Memory B cell (primary cell): ENCODE measurements at regions not wholly inside any gene's neighbourhood (a gene's known extent, or its start where the extent isn't known, plus 50 kb on each side); places are given as distances from the start of the nearest gene placed in this dataset.

Experiments
- ATAC-seq: fragments of 150-1000 bp; cut with Tn5 transposase; 2 replicates; pipeline ENCODE4 v1.10.0; 2021; ENCODE audit warnings: low read depth, mild to moderate bottlenecking, moderate library complexity
- DNase-seq, 2 donors: peaks; one replicate each; pipeline ENCODE4 v3.0.0; 2022; ENCODE audit warnings: low spot score in 2 of 2
- H3K27ac Mint-ChIP-seq: one replicate; pipeline ENCODE4 v1.8.0; 2022; ENCODE audit warnings: mild to moderate bottlenecking, moderate library complexity, mixed read lengths
- H3K27me3 Mint-ChIP-seq: one replicate; pipeline ENCODE4 v1.8.0; 2022; ENCODE audit warnings: mixed read lengths
- H3K36me3 Mint-ChIP-seq: one replicate; pipeline ENCODE4 v1.8.0; 2022; ENCODE audit warnings: mild to moderate bottlenecking, mixed read lengths
- H3K4me1 Mint-ChIP-seq: one replicate; pipeline ENCODE4 v1.8.0; 2022; ENCODE audit warnings: mixed read lengths
- H3K4me3 Mint-ChIP-seq: one replicate; pipeline ENCODE4 v1.8.0; 2022; ENCODE audit warnings: mild to moderate bottlenecking, moderate library complexity, mixed read lengths
- H3K9me3 Mint-ChIP-seq: one replicate; pipeline ENCODE4 v1.8.0; 2022; ENCODE audit warnings: mixed read lengths

DNA sequence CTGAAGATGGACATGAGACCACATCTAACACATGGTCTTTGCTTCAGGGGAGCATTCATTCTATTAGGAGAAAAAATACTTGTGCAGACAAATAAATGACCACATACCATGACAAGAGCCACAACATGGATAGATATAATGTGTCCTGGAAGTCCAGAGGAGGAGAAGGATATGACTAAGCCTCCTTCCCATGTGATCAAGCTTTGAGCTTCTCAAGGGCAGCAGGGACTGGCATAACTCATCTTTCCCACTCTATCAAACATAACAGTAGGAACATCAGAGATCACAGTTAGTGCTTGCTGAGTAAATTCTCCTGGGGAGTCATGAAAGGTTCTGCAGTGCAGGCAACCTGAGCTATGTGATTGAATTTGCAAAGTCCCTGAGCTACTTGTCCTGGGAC lies 86.0 kb upstream of the LPP start:
- H3K27me3 Mint-ChIP-seq = no peaks in the 10 kb centered on the region
- H3K9me3 Mint-ChIP-seq = no peaks in the 10 kb centered on the region
- DNase-seq (no peak), ATAC-seq (no peak)
- no peak overlapping the region for H3K27ac Mint-ChIP-seq
- no peaks in the 10 kb centered on the region for H3K36me3 Mint-ChIP-seq
- no peak overlapping the region for H3K4me3 Mint-ChIP-seq
- no peaks in the 10 kb centered on the region for H3K4me1 Mint-ChIP-seq

DNA sequence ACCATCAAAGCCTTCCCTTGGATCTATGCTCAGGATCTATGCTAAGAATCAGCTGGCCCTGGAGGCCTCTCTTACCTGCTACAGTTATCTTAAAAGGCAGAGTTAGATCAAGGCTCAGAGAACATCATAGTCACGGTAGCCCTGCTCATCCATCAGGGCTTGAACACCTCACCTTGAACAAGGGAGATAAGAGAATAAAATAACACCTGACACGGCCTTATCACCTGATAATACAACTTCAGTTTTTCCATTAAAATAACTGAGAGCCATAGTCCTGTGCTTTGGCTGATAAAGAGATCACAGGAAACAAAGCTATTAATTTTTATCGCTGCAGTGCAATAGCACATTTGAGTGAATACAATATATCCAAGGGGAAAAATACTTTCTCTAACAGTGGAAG lies 85.6 kb upstream of the LPP start:
- ATAC-seq (no peak), DNase-seq (no peak)
- Mint-ChIP-seq H3K4me3 (no peak overlapping the region), H3K27ac (no peak overlapping the region), H3K36me3 (no peaks in the 10 kb centered on the region), H3K9me3 (no peaks in the 10 kb centered on the region), H3K4me1 (no peaks in the 10 kb centered on the region), H3K27me3 (no peaks in the 10 kb centered on the region)

DNA sequence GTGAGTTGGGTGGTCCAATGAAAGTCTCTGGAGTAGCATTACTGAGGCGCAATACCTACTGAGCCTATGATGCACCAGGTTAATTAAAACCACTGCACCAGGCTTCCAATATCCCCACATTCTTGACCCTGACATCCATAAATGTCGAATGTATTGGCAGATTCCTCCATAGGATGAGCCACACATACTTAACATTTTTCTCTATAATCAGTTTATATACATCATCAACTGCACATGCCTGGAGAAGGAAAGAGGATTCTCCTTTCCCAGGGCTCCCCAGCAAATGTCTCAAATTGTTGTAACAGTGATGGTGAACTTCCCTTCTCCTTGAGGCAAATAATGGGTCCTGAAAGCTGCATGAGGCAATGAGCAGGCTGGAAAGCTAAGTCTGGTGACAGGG lies 82.3 kb upstream of the LPP start:
- DNase-seq (no peak), ATAC-seq (no peak)
- Mint-ChIP-seq H3K27me3 (no peaks in the 10 kb centered on the region), H3K9me3 (no peaks in the 10 kb centered on the region), H3K36me3 (no peaks in the 10 kb centered on the region), H3K4me3 (no peak overlapping the region), H3K4me1 (no peaks in the 10 kb centered on the region), H3K27ac (no peak overlapping the region)

DNA sequence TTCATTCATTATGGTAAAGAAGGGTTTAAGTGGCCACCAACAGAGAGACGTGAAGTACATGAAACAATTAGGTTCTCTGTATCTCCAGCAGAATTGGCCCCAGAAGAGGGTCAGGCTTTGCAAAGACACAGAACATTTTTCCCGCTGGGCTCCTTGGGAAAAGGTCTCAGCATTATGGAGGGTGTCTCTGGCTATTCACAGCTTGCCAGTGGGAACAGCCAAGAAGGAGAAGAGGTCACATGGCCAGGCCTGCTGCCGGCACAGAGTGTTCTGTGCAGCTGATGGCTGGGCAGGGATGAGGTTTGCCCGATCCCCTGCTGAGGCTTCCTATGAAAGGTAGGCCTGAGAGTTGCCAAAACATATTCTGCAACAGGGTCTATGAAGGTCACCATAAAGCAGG lies 77.8 kb upstream of the LPP start:
- Mint-ChIP-seq H3K36me3 (peaks cover 4% of the 10 kb centered on the region), H3K4me3 (no peak overlapping the region), H3K4me1 (no peaks in the 10 kb centered on the region), H3K9me3 (peaks cover 4% of the 10 kb centered on the region), H3K27me3 (no peaks in the 10 kb centered on the region), H3K27ac (no peak overlapping the region)
- DNase-seq = no peak
- ATAC-seq = no peak

DNA sequence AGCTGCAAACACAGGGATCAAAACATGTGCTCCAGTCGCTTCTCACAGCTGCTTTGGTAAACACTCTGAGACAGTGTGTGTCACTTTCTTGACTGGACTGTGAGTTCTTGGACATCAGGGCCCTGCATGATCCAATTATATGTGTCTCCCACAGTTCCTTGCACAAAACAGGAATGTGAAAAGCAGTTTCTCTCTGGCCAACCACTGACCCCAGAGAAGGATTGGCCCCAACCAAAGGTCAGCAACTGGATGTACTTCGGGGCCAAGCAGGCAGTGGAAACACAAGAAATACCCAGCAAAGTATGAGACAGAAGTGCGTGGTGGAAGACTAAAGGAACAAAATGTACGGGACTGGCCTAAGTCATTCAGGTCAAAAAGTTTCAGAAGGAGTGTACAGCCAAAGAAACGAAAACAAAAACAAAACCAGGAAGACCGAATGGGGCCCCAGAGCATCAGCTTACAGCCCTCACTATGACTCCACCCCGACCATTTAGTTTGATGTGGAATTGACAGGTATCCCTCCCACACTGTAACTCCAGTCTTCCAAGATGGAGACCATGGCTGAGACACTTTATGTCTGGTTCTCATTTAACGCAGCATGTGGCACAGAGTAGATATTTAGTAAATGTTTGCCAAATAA lies 76.7 kb upstream of the LPP start:
- no peaks in the 10 kb centered on the region for H3K4me1 Mint-ChIP-seq
- H3K27ac Mint-ChIP-seq = no peak overlapping the region
- H3K27me3 Mint-ChIP-seq = no peaks in the 10 kb centered on the region
- peaks cover 4% of the 10 kb centered on the region for H3K9me3 Mint-ChIP-seq
- no peak for ATAC-seq
- no peak for DNase-seq
- H3K4me3 Mint-ChIP-seq = no peak overlapping the region
- peaks cover 4% of the 10 kb centered on the region for H3K36me3 Mint-ChIP-seq

DNA sequence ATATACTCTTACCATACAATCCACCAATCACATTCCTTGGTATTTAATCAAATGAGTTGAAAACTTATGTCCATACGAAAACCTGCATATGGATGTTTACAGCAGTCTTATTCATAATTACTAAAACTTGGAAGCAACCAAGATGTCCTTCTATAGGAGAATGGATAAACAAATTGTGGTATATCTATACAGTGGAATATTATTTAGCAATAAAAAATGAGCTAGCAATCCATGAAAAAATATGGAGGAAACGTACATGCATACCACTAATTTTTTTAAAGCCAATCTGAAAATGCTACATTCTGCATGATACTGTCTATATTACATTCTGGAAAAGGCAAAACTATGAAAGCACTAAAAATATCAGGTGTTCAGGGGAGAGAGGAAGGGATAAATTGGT lies 73.9 kb upstream of the LPP start:
- Mint-ChIP-seq H3K27me3 (peaks cover 2% of the 10 kb centered on the region), H3K4me3 (no peak overlapping the region), H3K27ac (no peak overlapping the region), H3K4me1 (peaks cover 4% of the 10 kb centered on the region), H3K36me3 (peaks cover 4% of the 10 kb centered on the region), H3K9me3 (peaks cover 4% of the 10 kb centered on the region)
- DNase-seq = no peak
- no peak for ATAC-seq

DNA sequence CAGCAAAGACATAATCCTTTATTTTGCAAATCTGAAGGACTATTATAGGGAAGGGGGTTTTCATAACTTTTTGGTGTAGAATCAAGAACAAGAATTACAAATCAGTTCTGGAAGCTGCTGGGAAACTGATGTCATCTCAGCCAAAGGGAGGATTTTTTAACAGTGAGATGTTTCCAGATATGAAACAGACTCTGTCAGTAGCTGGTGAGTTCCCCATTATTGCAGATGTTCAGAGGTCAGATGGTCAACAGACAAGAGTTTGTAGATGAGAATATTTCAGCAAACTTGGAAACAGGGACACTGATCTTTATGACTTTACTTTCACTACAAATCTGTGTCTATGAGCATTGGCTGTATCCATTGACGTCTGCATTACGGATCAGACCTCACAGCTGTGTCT lies 71.9 kb upstream of the LPP start:
- ATAC-seq = no peak
- peaks cover 2% of the 10 kb centered on the region for H3K27me3 Mint-ChIP-seq
- H3K36me3 Mint-ChIP-seq = peaks cover 4% of the 10 kb centered on the region
- no peak for DNase-seq
- H3K9me3 Mint-ChIP-seq = peaks cover 4% of the 10 kb centered on the region
- no peak overlapping the region for H3K27ac Mint-ChIP-seq
- peaks cover 14% of the 10 kb centered on the region for H3K4me1 Mint-ChIP-seq
- no peak overlapping the region for H3K4me3 Mint-ChIP-seq

DNA sequence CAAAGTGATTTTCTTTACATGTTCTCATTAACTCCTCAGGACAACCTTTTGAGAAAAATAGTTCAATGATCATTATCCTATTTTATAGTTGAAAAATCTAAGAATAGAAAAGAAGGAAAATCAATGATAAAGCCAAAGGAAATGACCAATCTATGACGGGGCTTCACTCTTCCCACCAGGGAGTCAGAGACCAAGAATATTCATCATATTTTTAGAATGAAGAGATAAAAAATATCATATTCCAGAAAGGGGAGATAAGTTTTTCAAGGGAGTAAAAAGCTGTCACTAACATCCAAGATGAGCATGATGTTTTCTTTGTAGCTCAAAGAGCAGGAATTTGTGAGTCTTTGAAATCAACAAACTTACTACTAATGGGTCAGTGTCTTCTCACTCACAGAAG lies 71.5 kb upstream of the LPP start:
- Mint-ChIP-seq H3K27ac (no peak overlapping the region), H3K36me3 (peaks cover 4% of the 10 kb centered on the region), H3K27me3 (peaks cover 2% of the 10 kb centered on the region), H3K4me1 (peaks cover 14% of the 10 kb centered on the region), H3K4me3 (no peak overlapping the region), H3K9me3 (peaks cover 4% of the 10 kb centered on the region)
- no peak for ATAC-seq
- no peak for DNase-seq

DNA sequence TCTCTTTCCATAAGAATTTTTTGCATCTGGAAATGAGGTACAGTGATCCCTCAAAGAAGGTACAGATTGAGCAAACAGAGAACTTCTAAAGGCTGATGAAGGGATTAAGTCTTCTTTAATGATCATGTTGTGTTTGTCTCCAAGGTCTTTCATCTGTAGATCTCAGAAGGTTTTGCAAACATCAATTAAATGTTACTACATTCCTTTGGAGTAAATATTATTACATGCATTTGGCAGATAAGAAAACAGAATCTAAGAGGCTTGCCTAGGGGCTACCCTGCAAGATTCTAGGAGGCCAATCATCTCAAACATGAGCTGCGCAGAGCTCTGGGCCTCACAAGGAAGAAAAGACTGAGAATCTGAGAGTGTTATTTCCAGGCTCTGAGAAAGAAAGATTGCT lies 70.9 kb upstream of the LPP start:
- Mint-ChIP-seq H3K27ac (no peak overlapping the region), H3K4me1 (peaks cover 14% of the 10 kb centered on the region), H3K36me3 (peaks cover 4% of the 10 kb centered on the region), H3K27me3 (peaks cover 2% of the 10 kb centered on the region), H3K9me3 (peaks cover 4% of the 10 kb centered on the region), H3K4me3 (no peak overlapping the region)
- DNase-seq (no peak), ATAC-seq (no peak)

DNA sequence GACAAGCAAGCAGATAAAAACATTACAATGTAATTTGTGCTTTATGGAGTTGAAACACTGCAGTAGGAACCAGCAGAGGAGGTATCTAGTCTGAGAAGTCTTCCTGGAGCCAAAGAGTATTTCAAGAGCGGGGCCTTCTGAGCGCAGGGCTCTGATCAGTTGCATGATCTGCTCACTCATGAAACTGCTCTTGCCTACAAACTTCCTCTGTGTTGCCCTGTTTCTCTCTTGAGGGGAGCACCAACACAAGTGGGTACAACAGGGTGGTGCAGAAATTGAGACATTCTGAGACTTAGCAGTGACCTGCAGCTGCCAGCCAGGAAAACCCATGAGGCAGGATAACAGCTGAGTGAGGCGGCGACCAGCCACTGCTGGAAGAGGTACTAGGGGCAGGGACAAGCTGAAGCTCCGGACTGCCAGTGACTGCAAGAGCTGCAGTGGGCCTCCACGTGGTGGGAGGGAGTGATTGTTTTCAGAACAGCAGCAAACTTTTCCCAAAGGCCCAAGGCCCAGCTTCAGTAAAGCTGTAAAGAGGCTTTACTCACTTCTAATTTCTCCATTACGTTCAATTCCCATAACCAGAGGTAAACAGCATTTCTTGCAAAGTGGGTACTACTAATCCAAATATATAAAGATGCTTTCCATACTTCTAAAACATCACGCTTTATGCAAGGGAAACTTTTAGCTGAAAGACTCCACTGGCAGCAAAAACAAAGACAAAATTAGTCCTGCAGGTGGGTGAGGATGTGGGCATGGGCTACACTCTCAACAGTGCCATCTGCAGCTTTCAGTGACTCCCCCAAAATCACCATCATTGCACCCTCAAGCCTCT lies 69.0 kb upstream of the LPP start:
- Mint-ChIP-seq H3K4me1 (peaks cover 17% of the 10 kb centered on the region), H3K27ac (no peak overlapping the region), H3K9me3 (peaks cover 4% of the 10 kb centered on the region), H3K4me3 (no peak overlapping the region), H3K36me3 (peaks cover 2% of the 10 kb centered on the region), H3K27me3 (peaks cover 6% of the 10 kb centered on the region)
- DNase-seq = no peak
- no peak for ATAC-seq

DNA sequence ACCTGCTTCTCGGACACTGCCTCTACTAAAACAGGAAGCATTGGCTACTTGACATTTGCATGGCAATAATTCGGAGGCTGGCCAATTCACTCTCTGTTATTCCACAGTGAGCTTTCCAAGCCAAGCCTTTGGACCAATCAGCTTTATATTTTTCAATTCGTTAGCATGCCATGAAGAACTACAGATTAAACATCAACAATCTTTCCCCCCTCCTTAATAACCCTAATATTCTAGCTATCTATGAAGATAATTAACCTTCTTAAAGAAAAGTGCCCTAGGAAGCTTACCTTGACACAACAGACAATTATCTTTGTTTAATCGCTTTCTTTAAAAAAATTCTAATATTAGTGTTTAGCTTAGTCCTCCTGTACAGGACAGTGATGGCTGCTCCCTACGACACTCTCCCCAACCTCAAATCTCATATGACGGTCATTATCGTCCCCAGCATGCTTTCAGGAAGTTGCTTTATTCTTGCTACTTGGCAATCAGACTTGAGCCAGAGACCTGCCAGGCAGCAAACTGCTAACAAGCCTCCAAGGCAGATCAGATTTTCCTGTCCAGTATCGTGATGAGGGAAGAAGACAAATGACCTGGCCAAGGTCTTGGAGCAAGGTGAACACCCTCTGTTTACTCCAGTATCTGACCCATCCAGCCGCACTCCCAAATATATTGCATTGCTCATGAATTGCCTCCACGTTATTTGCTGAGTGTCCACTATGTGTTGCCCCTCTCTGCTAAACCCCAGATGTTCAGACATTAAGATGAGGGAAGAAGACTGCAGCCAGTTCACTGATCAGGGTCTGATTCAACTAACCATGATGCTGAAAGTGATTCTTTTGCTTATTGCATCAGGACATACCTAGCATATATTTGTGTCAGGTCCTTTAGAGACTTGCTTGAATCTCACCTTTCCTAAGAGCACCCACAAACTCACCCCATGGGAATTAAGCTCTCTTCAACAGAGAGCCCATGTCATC lies 68.1 kb upstream of the LPP start:
- peaks cover 17% of the 10 kb centered on the region for H3K4me1 Mint-ChIP-seq
- ATAC-seq = no peak
- no peak overlapping the region for H3K27ac Mint-ChIP-seq
- H3K4me3 Mint-ChIP-seq = no peak overlapping the region
- no peaks in the 10 kb centered on the region for H3K36me3 Mint-ChIP-seq
- H3K9me3 Mint-ChIP-seq = no peaks in the 10 kb centered on the region
- H3K27me3 Mint-ChIP-seq = peaks cover 8% of the 10 kb centered on the region
- no peak for DNase-seq

DNA sequence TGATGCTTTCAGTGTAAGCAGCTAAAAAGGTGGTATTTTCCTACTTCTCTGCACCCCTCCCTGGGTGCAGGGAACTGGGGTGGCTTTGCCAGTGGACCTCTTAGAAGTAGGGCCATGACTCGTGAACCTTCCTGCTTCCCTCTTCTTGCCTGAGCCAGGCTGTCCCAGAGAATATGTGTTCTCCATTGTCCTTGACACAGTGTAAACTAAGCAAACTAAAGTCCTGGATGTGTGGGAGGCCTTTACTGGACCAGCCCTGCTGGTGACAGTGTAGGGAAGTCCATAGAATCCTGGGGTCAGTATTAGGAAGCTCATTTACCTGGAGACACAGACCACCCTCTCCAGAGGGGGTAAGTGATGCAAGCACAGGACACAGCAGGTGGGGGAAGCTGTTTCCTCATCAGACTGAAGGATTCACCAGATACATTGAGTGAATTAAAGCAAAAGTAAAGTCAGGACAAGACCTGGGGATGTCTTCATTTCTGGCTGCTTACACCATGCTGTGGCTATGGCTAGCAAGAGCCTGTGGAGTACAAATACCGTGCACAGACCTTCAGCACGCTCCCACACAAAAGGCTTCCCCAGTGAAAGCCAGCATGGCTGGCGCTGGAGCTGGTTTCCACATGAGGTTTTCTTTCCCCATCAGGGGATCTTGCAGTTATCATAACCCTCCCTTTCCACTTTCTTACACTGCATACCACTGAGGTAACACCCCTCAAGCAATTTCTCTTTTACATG lies 64.8 kb upstream of the LPP start:
- peaks cover 20% of the 10 kb centered on the region for H3K4me1 Mint-ChIP-seq
- H3K27ac Mint-ChIP-seq = no peak overlapping the region
- H3K4me3 Mint-ChIP-seq = no peak overlapping the region
- peaks cover 11% of the 10 kb centered on the region for H3K27me3 Mint-ChIP-seq
- no peaks in the 10 kb centered on the region for H3K36me3 Mint-ChIP-seq
- no peaks in the 10 kb centered on the region for H3K9me3 Mint-ChIP-seq
- DNase-seq (no peak), ATAC-seq (no peak)

DNA sequence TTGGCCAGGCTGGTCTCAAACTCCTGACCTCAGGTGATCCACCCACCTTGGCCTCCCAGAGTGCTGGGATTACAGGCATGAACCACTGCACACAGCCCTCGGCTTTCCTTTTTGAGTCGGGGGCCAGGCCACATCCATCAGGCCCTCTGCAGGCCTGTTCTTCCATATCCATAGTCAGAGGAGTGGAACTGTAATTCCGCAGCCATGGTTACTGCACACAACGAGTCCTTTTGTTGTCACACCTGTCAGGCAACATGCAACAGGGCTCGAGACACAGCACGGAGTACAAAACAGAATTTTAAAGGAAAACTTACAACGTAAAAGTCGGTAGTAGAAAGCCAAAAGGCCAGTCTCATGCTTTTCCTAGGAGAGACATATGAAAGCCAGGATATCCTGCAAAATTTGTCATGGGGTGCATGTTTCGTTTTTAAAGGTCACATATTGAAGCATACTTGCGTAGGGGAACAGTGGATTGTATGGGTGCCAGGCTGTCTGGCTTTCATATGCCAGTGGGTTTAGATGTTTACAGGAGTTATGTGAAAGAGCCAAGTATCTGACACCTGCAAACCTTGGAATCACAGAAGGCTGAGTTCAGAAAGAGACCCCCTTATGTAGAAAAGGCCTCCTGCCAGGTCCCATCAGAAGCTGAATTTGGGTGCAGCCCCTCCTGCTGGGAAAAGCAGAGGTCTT lies 63.2 kb upstream of the LPP start:
- no peak for DNase-seq
- peaks cover 9% of the 10 kb centered on the region for H3K27me3 Mint-ChIP-seq

More for the DNA sequence above, 63.2 kb upstream of the LPP start:
- H3K36me3 Mint-ChIP-seq = no peaks in the 10 kb centered on the region
- H3K27ac Mint-ChIP-seq = no peak overlapping the region
- peaks cover 10% of the 10 kb centered on the region for H3K4me1 Mint-ChIP-seq
- H3K4me3 Mint-ChIP-seq = no peak overlapping the region
- H3K9me3 Mint-ChIP-seq = no peaks in the 10 kb centered on the region
- no peak for ATAC-seq
